VCaP (cell line): ENCODE measurements at regions not wholly inside any gene's neighbourhood (a gene's known extent, or its start where the extent isn't known, plus 50 kb on each side); places are given as distances from the start of the nearest gene placed in this dataset.

Experiments
- H3K27ac ChIP-seq: fragments of 450-650 bp; 2 replicates; pipeline ENCODE4 v1.5.1; 2017
- TF ChIP-seq, protein P1 (sequence below): fragments of 450-650 bp; conservative IDR thresholded peaks from 2 replicates; pipeline ENCODE4 v1.5.1; 2017; ENCODE audit warnings: mild to moderate bottlenecking, moderate library complexity

DNA sequence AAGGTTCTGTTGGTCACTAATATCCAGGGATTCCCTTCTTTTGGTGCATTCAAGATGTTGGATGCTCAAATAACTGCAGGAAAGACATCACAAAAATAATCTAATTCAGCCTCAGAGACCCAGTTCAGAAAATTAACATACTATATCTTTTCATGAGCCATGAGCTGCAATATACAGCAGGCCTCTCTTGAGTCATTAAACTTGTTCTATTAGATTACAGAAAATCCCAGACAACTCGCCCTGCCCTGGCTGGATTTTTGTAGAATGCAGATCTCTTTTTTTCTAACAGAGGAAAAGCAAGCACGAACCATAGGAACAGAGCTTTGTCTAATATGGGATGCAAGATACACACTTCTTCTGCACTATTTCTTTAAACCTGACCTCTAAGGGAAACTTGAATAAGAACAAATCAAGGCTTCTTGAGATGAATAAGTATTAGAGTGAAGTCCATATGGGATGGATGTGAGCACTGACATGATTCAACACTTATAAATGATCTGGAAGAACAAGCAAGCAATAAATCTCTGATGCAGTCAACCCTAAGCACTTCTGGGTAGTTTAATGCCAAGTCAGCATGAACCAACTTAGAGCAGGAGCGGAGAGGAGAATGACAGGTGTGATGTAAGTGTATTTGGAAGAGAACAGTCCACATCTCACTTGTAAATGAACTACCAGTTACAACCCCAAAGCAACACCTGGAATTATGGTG lies 70.7 kb upstream of the GNAO1 start:
- no peak overlapping the region for H3K27ac ChIP-seq
- TF ChIP-seq, protein P1, sequence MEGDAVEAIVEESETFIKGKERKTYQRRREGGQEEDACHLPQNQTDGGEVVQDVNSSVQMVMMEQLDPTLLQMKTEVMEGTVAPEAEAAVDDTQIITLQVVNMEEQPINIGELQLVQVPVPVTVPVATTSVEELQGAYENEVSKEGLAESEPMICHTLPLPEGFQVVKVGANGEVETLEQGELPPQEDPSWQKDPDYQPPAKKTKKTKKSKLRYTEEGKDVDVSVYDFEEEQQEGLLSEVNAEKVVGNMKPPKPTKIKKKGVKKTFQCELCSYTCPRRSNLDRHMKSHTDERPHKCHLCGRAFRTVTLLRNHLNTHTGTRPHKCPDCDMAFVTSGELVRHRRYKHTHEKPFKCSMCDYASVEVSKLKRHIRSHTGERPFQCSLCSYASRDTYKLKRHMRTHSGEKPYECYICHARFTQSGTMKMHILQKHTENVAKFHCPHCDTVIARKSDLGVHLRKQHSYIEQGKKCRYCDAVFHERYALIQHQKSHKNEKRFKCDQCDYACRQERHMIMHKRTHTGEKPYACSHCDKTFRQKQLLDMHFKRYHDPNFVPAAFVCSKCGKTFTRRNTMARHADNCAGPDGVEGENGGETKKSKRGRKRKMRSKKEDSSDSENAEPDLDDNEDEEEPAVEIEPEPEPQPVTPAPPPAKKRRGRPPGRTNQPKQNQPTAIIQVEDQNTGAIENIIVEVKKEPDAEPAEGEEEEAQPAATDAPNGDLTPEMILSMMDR: no peak

DNA sequence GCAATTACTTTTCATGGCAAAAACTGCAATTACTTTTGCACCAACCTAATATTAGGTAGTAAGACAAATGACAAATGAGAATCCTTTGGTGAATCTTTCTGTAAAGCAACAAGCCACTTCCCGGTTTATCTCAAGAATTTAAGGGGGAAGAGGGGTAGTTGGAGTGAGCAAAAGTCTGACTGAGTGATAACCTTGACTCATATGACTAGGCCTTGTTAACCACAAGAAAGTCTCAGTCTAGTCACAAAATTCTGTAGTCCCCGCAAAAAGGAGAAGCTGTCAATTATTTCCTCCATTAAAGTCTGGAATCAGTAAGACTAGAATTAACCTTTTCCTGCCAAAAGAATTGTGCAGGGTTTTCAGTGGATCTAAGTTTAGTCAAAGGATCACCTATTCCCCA lies 72.2 kb upstream of the GNAO1 start:
- TF ChIP-seq, protein P1: no peak
- no peak overlapping the region for H3K27ac ChIP-seq

DNA sequence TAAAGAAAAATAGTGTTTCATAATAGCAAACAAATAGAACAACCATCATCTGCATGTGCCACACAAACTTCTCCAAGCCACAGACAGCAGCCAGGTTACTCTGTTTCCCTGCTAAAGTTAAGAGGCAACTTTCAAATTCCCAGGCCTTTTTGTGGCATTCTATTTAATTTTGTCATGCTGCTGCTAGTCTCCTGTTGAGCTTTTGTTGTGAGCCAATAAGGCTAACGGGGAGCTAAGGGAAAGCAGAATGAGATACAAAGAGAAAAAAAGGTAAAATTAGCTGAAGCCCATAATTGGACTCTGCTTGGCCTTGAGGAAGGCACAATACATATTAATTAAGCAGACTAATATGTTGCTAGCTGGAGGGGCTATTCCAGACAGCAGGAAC lies 74.7 kb upstream of the GNAO1 start:
- no peak overlapping the region for H3K27ac ChIP-seq
- TF ChIP-seq, protein P1: no peak

DNA sequence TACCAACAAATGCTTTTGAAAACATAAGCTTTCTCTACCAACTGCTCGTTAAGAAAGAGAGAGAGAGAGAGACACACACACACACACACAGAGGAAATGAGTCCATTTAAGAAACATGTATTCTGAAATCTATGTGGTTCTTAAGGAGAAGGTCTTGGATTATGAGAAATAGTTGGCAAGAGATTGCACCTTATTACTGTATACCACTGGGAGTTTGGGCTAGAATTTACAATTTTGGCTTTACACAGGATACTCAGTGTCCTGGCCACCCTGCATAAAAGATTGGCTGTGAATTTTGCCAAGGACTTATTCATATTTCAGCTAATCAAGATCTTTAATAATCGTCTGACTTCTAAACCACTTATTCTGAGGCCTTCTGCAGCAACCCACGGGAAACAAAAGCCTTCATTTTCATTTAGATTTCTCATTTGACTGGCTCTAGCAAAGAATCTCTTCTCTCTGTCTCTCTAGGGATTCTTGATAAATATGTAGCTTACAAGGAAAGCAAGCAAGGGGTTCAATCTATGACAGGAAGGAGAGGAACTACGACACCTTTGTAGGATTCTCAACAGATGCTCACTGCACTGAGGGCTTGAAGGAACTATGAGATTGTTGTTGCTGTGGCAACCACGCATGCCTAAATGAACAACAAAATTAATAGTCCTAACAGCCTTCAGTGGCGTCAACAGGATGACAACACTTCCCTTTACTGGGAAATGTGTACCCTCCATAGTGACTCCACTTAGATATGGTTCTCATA lies 75.3 kb upstream of the GNAO1 start:
- TF ChIP-seq, protein P1: no peak
- no peak overlapping the region for H3K27ac ChIP-seq

DNA sequence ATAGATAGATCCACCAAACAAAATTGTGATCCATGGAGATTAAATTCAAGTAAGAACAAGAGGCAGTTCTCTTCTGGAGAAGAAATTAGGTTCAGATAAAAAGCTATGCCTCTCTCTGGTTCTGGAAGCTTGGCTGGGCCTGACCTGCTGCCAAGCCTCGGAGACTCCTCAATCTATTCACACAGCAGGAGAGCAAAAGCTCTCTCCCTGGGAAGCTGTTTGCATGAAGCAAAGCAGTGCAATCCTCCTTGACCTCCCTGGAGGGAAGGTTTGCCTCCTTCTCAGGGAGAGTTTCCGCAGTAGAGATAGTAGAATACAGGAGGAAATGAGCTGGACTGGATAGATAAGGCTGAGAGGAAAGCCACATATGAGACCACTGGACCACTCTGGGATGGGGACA lies 78.1 kb upstream of the GNAO1 start:
- H3K27ac ChIP-seq: no peak overlapping the region
- TF ChIP-seq, protein P1: no peak

DNA sequence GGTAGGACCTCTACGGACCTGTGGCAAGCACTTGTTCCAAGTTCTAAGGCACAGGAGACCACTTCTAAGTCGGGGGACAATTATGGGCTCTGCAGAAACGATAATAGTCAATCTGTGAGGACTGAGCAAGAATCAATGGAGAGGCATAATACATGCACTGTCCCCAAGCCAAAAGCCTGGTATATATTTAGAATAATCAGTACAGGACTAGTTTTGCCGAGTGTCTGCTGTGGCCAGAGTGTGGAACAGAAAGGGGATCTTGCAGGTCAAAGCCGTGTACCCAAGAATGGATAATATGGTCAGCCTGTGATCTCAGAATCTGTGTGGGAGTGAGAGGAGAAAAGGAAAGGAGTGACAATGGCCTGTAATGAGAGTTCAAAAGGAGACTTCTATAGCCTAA lies 80.2 kb upstream of the GNAO1 start:
- H3K27ac ChIP-seq: no peak overlapping the region
- TF ChIP-seq, protein P1: no peak

DNA sequence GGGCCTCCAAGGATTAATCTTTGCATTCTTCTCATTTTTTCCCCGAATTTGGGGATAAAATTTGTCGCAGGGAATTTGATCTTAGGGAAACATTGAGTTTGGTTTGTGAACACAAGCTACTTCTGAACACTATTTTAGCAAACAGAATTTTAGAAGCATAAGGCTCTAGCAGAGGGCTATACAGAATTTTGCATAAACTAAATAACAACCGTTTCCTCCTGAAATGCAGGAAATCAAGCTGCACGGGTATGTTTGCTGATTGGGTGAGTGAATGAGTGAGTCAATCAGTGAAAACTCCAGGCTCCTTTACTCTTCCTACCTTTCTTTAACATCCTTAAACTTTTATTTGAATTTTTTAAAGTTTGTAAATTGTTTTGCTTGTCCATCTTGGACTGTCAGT lies 81.3 kb upstream of the GNAO1 start:
- H3K27ac ChIP-seq: no peak overlapping the region
- TF ChIP-seq, protein P1: no peak
